GM23248 (cell line): ENCODE measurements at regions not wholly inside any gene's neighbourhood (a gene's known extent, or its start where the extent isn't known, plus 50 kb on each side); places are given as distances from the start of the nearest gene placed in this dataset.

ENCODE experiments used
- EZH2 ChIP-seq: fragments of 200-600 bp; sonication (generic); IDR thresholded peaks from 2 replicates; pipeline ENCODE4 v1.6.1; 2018; ENCODE audit warnings: antibody characterized with exemption, mild to moderate bottlenecking; ENCODE audit not compliant: insufficient read depth, poor library complexity, severe bottlenecking
- EZH2phosphoT487 ChIP-seq: fragments of 200-600 bp; sonication (generic); IDR thresholded peaks from 2 replicates; pipeline ENCODE4 v1.6.1; 2018; ENCODE audit warnings: antibody characterized with exemption, moderate library complexity, mild to moderate bottlenecking, low read depth; ENCODE audit not compliant: insufficient read depth

DNA sequence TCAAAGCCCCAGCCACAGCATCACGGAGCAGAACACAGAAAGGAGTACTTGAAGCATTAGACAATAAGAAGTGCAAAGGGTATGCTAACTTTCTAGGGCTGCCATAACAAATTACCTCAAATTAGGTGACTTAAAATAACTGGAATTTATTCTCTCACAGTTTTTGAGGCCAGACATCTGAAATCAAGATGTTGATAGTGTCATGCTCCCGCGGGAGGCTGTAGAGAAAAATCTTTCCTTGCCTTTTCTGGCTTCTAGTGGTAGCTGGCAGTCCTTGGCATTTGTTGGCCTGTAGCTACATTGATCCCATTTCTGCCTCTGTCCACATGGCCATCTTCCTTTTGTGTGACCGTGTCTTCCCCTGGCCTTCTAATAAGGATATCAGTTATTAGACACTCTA, 51.9 kb upstream of the SPDL1 start:
- TF ChIP-seq EZH2, result no peak
- TF ChIP-seq EZH2phosphoT487, result no peak
